ENCODE measurements at regions not wholly inside any gene's neighbourhood (a gene's known extent, or its start where the extent isn't known, plus 50 kb on each side); places are given as distances from the start of the nearest gene placed in this dataset.

GRCh38 chr2:51220606-51221005 lies 188.7 kb upstream of the NRXN1 start:
- no peak for TF ChIP-seq CTCF (IDR thresholded peaks at IDR 0.05)
- TF ChIP-seq EP300 (IDR thresholded peaks at IDR 0.05) = no peak
- no peak for TF ChIP-seq POLR2A (IDR thresholded peaks at IDR 0.05)
